HepG2 (cell line): ENCODE measurements at regions not wholly inside any gene's neighbourhood (a gene's known extent, or its start where the extent isn't known, plus 50 kb on each side); places are given as distances from the start of the nearest gene placed in this dataset.

ENCODE experiments used
- ATF7 ChIP-seq, 2 experiments: fragments of 450-650 bp in 1 of 2; sonication (generic) in 1 of 2; formaldehyde crosslinking in 1 of 2; IDR thresholded peaks; 2 replicates each; pipeline versions ENCODE4 v1.4.0 to v1.6.1; 2016 to 2020; ENCODE audit warnings: antibody characterized with exemption in 1 of 2, mild to moderate bottlenecking in 1 of 2, missing genetic modification reagents in 1 of 2
- CCAR2 ChIP-seq: fragments of 200-400 bp; formaldehyde crosslinking; optimal IDR thresholded peaks from 2 replicates; pipeline ENCODE3; 2018; ENCODE audit warnings: low read depth, mild to moderate bottlenecking, low read length, moderate library complexity
- KAT2B ChIP-seq: fragments of 150-350 bp; IDR thresholded peaks from 2 replicates; pipeline ENCODE4 v1.6.1; 2014; ENCODE audit warnings: low read depth, low read length, borderline replicate concordance
- MTA1 ChIP-seq: sonication (generic); formaldehyde crosslinking; IDR thresholded peaks from 2 replicates; pipeline ENCODE4 v1.4.0; 2020; ENCODE audit warnings: missing genetic modification reagents, mild to moderate bottlenecking, borderline replicate concordance
- NFE2 ChIP-seq: sonication (generic); formaldehyde crosslinking; IDR thresholded peaks from 2 replicates; pipeline ENCODE4 v1.4.0; 2020; ENCODE audit warnings: missing genetic modification reagents
- RFX3 ChIP-seq: IDR thresholded peaks from 2 replicates; pipeline ENCODE4 v1.6.1; 2016; ENCODE audit warnings: missing biosample characterization, missing genetic modification reagents
- SRSF1 ChIP-seq: fragments of 200-400 bp; formaldehyde crosslinking; optimal IDR thresholded peaks from 2 replicates; pipeline ENCODE3; 2017; ENCODE audit warnings: mild to moderate bottlenecking, low read depth, low read length, moderate library complexity
- TEAD2 ChIP-seq: sonication (generic); formaldehyde crosslinking; IDR thresholded peaks from 2 replicates; pipeline ENCODE4 v1.9.0; 2021; ENCODE audit warnings: missing genetic modification reagents
- TRIM24 ChIP-seq: sonication (generic); formaldehyde crosslinking; IDR thresholded peaks from 2 replicates; pipeline ENCODE4 v1.8.0; 2022; ENCODE audit warnings: mild to moderate bottlenecking, missing genetic modification reagents
- TSC22D2 ChIP-seq: sonication (generic); formaldehyde crosslinking; IDR thresholded peaks from 2 replicates; pipeline ENCODE4 v1.5.1; 2020; ENCODE audit warnings: missing genetic modification reagents, mild to moderate bottlenecking, borderline replicate concordance
- ZFAT ChIP-seq: sonication (generic); formaldehyde crosslinking; conservative IDR thresholded peaks from 2 replicates; pipeline ENCODE4 v1.8.1; 2023; ENCODE audit warnings: missing genetic modification reagents, inconsistent platforms
- ZKSCAN1 ChIP-seq: fragments of 150-350 bp; IDR thresholded peaks from 2 replicates; pipeline ENCODE4 v1.6.1; 2014; ENCODE audit warnings: low read length
- ZNF317 ChIP-seq: sonication (generic); formaldehyde crosslinking; IDR thresholded peaks from 2 replicates; pipeline ENCODE4 v1.5.0; 2020; ENCODE audit warnings: mild to moderate bottlenecking, missing genetic modification reagents
- ZNF558 ChIP-seq: sonication (generic); formaldehyde crosslinking; IDR thresholded peaks from 2 replicates; pipeline ENCODE4 v1.9.0; 2022; ENCODE audit warnings: mild to moderate bottlenecking, missing genetic modification reagents, borderline replicate concordance
- ZNF562 ChIP-seq: sonication (generic); formaldehyde crosslinking; IDR thresholded peaks from 2 replicates; pipeline ENCODE4 v1.8.0; 2022; ENCODE audit warnings: missing genetic modification reagents, borderline replicate concordance
- ZNF569 ChIP-seq: sonication (generic); formaldehyde crosslinking; IDR thresholded peaks from 2 replicates; pipeline ENCODE4 v1.5.0; 2020; ENCODE audit warnings: mild to moderate bottlenecking, missing genetic modification reagents, moderate library complexity, borderline replicate concordance
- ZNF619 ChIP-seq: sonication (generic); formaldehyde crosslinking; IDR thresholded peaks from 2 replicates; pipeline ENCODE4 v1.4.0; 2020; ENCODE audit warnings: mild to moderate bottlenecking, missing genetic modification reagents
- ZNF703 ChIP-seq: sonication (generic); formaldehyde crosslinking; IDR thresholded peaks from 2 replicates; pipeline ENCODE4 v1.5.1; 2020; ENCODE audit warnings: missing genetic modification reagents, mild to moderate bottlenecking, moderate library complexity, borderline replicate concordance
- ZNF776 ChIP-seq: sonication (generic); formaldehyde crosslinking; IDR thresholded peaks from 2 replicates; pipeline ENCODE4 v1.4.0; 2020; ENCODE audit warnings: mild to moderate bottlenecking, missing genetic modification reagents
- ZNF800 ChIP-seq: sonication (generic); formaldehyde crosslinking; IDR thresholded peaks from 2 replicates; pipeline ENCODE4 v1.4.0; 2020; ENCODE audit warnings: missing genetic modification reagents
- TF ChIP-seq, protein P1 (sequence below): fragments of 450-650 bp; IDR thresholded peaks from 2 replicates; pipeline ENCODE4 v1.6.1; 2016
- TF ChIP-seq, protein P2 (sequence below): sonication (generic); formaldehyde crosslinking; IDR thresholded peaks from 2 replicates; pipeline ENCODE4 v1.9.0; 2021; ENCODE audit warnings: missing genetic modification reagents, borderline replicate concordance
- TF ChIP-seq, protein P3 (sequence below): sonication (generic); formaldehyde crosslinking; IDR thresholded peaks from 2 replicates; pipeline ENCODE4 v1.5.0; 2020; ENCODE audit warnings: missing genetic modification reagents, mild to moderate bottlenecking, borderline replicate concordance

- TF ChIP-seq, protein P1, sequence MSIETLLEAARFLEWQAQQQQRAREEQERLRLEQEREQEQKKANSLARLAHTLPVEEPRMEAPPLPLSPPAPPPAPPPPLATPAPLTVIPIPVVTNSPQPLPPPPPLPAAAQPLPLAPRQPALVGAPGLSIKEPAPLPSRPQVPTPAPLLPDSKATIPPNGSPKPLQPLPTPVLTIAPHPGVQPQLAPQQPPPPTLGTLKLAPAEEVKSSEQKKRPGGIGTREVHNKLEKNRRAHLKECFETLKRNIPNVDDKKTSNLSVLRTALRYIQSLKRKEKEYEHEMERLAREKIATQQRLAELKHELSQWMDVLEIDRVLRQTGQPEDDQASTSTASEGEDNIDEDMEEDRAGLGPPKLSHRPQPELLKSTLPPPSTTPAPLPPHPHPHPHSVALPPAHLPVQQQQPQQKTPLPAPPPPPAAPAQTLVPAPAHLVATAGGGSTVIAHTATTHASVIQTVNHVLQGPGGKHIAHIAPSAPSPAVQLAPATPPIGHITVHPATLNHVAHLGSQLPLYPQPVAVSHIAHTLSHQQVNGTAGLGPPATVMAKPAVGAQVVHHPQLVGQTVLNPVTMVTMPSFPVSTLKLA, result no peak
- TF ChIP-seq ZNF562 (CRISPR knock-in tag), result no peak
- no peak for TF ChIP-seq TRIM24
- no peak for TF ChIP-seq ZNF317 (CRISPR knock-in tag)
- no peak for TF ChIP-seq RFX3 (CRISPR knock-in tag)
- TF ChIP-seq ZNF569 (CRISPR knock-in tag), result no peak
- TF ChIP-seq ZNF619 (CRISPR knock-in tag), result no peak
- TF ChIP-seq ZNF800, result no peak
- no peak for TF ChIP-seq KAT2B
- no peak for TF ChIP-seq ZKSCAN1
- TF ChIP-seq, protein P2, sequence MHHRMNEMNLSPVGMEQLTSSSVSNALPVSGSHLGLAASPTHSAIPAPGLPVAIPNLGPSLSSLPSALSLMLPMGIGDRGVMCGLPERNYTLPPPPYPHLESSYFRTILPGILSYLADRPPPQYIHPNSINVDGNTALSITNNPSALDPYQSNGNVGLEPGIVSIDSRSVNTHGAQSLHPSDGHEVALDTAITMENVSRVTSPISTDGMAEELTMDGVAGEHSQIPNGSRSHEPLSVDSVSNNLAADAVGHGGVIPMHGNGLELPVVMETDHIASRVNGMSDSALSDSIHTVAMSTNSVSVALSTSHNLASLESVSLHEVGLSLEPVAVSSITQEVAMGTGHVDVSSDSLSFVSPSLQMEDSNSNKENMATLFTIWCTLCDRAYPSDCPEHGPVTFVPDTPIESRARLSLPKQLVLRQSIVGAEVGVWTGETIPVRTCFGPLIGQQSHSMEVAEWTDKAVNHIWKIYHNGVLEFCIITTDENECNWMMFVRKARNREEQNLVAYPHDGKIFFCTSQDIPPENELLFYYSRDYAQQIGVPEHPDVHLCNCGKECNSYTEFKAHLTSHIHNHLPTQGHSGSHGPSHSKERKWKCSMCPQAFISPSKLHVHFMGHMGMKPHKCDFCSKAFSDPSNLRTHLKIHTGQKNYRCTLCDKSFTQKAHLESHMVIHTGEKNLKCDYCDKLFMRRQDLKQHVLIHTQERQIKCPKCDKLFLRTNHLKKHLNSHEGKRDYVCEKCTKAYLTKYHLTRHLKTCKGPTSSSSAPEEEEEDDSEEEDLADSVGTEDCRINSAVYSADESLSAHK (CRISPR knock-in tag), result no peak
- TF ChIP-seq SRSF1, result no peak
- no peak for TF ChIP-seq CCAR2
- no peak for TF ChIP-seq ZNF776
- no peak for TF ChIP-seq ZFAT
- TF ChIP-seq TSC22D2, result no peak
- TF ChIP-seq ATF7 (IDR thresholded peaks at IDR 0.05), result no peak
- no peak for TF ChIP-seq ATF7 (CRISPR knock-in tag; IDR thresholded peaks at IDR 0.05)
- no peak for TF ChIP-seq TEAD2 (CRISPR knock-in tag)
- TF ChIP-seq, protein P3, sequence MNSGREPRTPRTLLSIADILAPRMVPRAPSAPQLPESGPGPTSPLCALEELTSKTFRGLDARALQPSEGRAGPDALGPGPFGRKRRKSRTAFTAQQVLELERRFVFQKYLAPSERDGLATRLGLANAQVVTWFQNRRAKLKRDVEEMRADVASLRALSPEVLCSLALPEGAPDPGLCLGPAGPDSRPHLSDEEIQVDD, result no peak
- 0 out of 2 replicates have a peak, but pooled peaks have one; percentile 40 for TF ChIP-seq ZNF703 (CRISPR knock-in tag)
- no peak for TF ChIP-seq MTA1 (CRISPR knock-in tag)
- TF ChIP-seq NFE2 (CRISPR knock-in tag), result no peak
- no peak for TF ChIP-seq ZNF558 (CRISPR knock-in tag)
Observed at GRCh38 chr10:30527623-30528428, 93.8 kb downstream of the MAP3K8 start (continued).
